Pancreas (tissue), 10 donors: ENCODE measurements at regions not wholly inside any gene's neighbourhood (a gene's known extent, or its start where the extent isn't known, plus 50 kb on each side); places are given as distances from the start of the nearest gene placed in this dataset.
A peak's percentile ranks its signal among the peaks of the same experiment; 100 is the strongest.

Experiments used
- ATAC-seq, 4 donors: fragments of 200-7000 bp; cut with Tn5 transposase; one replicate each; pipeline versions ENCODE4 v1.8.0 to v1.9.1; 2020; ENCODE audit warnings: mild to moderate bottlenecking in 4 of 4, moderate library complexity in 4 of 4
- DNase-seq, 6 donors: peaks; one replicate each; pipeline ENCODE4 v3.0.0-alpha.2; 2020
- FAIRE-seq: peaks from 2 replicates; lab custom pipeline; 2012; peaks lifted over from hg19 to GRCh38; lab: Jason Lieb, UNC
- H3K27ac ChIP-seq, 4 donors: fragments of 200-600 bp; sonication (generic); 1 replicate in 3 of 4; 2 replicates in 1 of 4; pipeline versions ENCODE4 v1.5.0 to v1.8.0; 2020
- H3K27me3 ChIP-seq, 4 donors: fragments of 200-600 bp; one replicate each; pipeline ENCODE4 v1.8.0; 2021
- H3K36me3 ChIP-seq, 3 donors: fragments of 200-600 bp; sonication (generic) in 1 of 3; one replicate each; pipeline versions ENCODE4 v1.5.0 to v1.8.0; 2020 to 2021
- H3K4me1 ChIP-seq, 3 donors: fragments of 200-600 bp; one replicate each; pipeline ENCODE4 v1.8.0; 2021
- H3K4me3 ChIP-seq, 4 donors: fragments of 200-600 bp; sonication (generic) in 2 of 4; one replicate each; pipeline versions ENCODE4 v1.5.0 to v1.8.0; 2020 to 2021
- H3K9me3 ChIP-seq, 4 donors: fragments of 200-600 bp; one replicate each; pipeline ENCODE4 v1.8.0; 2021
- CTCF ChIP-seq, 4 donors: fragments of 200-600 bp; sonication (generic) in 3 of 4; IDR thresholded peaks; one replicate each; pipeline versions ENCODE4 v1.5.0 to v1.8.0; 2021; ENCODE audit warnings: antibody characterized with exemption in 4 of 4
- WGBS, 2 donors: extraction: QIAGEN DNeasy Blood & Tissue Kit; methylation state at CpG; one replicate each; pipeline ENCODE4 v1.1.7; 2013; 5-methylcytosine and 5-hydroxymethylcytosine counted together
- intact Hi-C, 3 donors: fragments of 100-400 bp; cut with DNase I; formaldehyde crosslinking; loops; one replicate each; pipeline versions ENCODE4 v1.11.1 to v1.14.2; 2022
- donor health status: healthy with polysubstance abuse.
- donor health status: DM: no; HTN: no; CAD: no; lungs with moderate emphysema.
- donor health status: DM: no; HTN: no; CAD: no.
- donor health status: control.
- donor health status: control.
- donor health status: Bipolar disorder and iron deficiency.
- donor health status: DM: yes; HTN: yes; CAD: no.
- donor health status: DM: no; HTN: no; CAD: no.
- donor health status: DM: no; HTN: no; CAD: no.
- donor health status: DM: yes; HTN: yes; CAD: no.

DNA sequence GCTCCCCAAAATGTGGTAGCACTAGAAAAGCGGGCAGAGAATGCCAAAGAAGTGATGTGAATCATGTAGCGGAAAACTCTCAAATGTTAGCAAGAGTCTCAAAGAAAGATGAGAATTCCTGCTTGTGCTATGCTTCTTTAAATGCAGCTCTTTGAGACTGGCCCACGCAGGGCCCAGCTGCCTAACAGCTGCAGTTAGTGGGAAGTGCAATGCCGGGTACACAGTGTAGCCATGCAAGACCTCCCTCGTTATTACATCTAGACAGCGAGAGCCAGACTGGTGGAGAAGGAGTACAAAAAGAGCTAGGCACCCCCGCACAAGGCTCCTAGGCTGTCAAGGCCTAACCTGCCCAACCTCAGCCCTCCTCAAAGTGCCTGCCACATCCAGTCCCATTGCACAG lies 201.7 kb upstream of the PRDM1 start:
- ATAC-seq (peak in 1 of 4 donors; percentile 17), FAIRE-seq (no peak), DNase-seq (no peak)
- Histone ChIP-seq H3K27ac (no peak overlapping the region), H3K9me3 (no peaks in the 10 kb centered on the region), H3K27me3 (no peaks in the 10 kb centered on the region), H3K4me1 (peaks cover 0 to 14% (median 11%) of the 10 kb centered on the region in 3 donors), H3K4me3 (no peak overlapping the region), H3K36me3 (no peaks in the 10 kb centered on the region)
- TF ChIP-seq CTCF (IDR thresholded peaks at IDR 0.05) = no peak
- intact Hi-C loops = no loop called here
- WGBS, 2 donors = 89 to 96% methylated on average over 7 of the region's 7 CpGs

- Histone ChIP-seq H3K27ac (no peak overlapping the region), H3K4me3 (no peak overlapping the region), H3K9me3 (no peaks in the 10 kb centered on the region), H3K27me3 (no peaks in the 10 kb centered on the region), H3K4me1 (peaks cover 0 to 14% (median 11%) of the 10 kb centered on the region in 3 donors), H3K36me3 (no peaks in the 10 kb centered on the region)
- intact Hi-C loops = no loop called here
- ATAC-seq (peak in 1 of 4 donors; percentile 24), FAIRE-seq (no peak), DNase-seq (no peak)
- TF ChIP-seq CTCF (IDR thresholded peaks at IDR 0.05) = no peak
- WGBS, 2 donors = 83 to 91% methylated on average over 4 of the region's 4 CpGs
Measured at GRCh38 chr6:105884011-105884410, 202.1 kb upstream of the PRDM1 start.

DNA sequence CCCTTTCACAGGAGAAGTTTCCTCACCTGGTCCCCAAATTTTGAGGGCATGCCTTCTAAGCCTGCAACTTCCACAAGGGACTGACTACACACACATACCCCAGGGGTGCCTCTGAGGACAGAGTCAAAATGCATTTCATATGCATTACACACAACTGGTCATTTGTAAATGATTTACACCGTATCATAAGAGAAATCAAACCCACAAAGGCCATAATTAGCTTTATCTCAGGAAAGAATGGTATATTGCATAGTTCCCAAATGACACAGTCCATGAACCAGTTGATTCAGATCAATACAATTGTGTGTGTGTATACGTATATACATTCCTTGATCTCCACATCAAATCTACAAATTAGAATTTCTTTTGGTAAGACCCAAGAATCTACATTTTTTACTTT lies 203.3 kb upstream of the PRDM1 start:
- WGBS, 2 donors = 86 to 88% methylated on average over 2 of the region's 2 CpGs
- Histone ChIP-seq H3K4me3 (no peak overlapping the region), H3K9me3 (no peaks in the 10 kb centered on the region), H3K27me3 (no peaks in the 10 kb centered on the region), H3K27ac (no peak overlapping the region), H3K36me3 (no peaks in the 10 kb centered on the region), H3K4me1 (peaks cover 0 to 14% (median 11%) of the 10 kb centered on the region in 3 donors)
- ATAC-seq (no peak), DNase-seq (no peak), FAIRE-seq (no peak)
- TF ChIP-seq CTCF (IDR thresholded peaks at IDR 0.05) = no peak
- intact Hi-C loops = no loop called here

- Histone ChIP-seq H3K4me3 (no peak overlapping the region), H3K4me1 (peaks cover 0 to 14% (median 11%) of the 10 kb centered on the region in 3 donors), H3K9me3 (no peaks in the 10 kb centered on the region), H3K27me3 (no peaks in the 10 kb centered on the region), H3K27ac (no peak overlapping the region), H3K36me3 (no peaks in the 10 kb centered on the region)
- whole genome bisulfite sequencing, 2 donors = 72 to 79% methylated on average over 2 of the region's 2 CpGs
- ATAC-seq (no peak), DNase-seq (no peak), FAIRE-seq (no peak)
- intact Hi-C loops = no loop called here
- no peak for TF ChIP-seq CTCF (IDR thresholded peaks at IDR 0.05)
Measured at GRCh38 chr6:105882121-105882803, 203.9 kb upstream of the PRDM1 start.

DNA sequence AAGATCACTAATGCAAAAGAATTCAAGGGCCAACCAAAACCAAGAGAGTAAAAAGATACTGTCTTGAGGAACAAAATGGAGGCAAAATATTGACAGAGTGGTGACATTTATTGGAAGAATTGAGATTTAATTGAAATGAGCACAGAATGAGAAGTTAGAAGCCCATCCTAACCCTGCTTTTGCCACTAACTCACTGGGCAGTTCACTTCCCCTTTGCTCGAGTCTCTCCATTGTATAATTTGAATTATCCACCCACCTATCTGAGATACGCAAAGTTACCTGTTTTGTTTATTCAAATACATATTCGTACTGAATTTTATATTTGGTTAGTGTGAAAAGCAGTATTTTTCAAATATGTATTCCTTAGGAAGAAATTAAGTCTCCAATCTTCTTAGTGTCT lies 204.5 kb upstream of the PRDM1 start:
- Histone ChIP-seq H3K9me3 (no peaks in the 10 kb centered on the region), H3K27ac (no peak overlapping the region), H3K27me3 (no peaks in the 10 kb centered on the region), H3K4me3 (no peak overlapping the region), H3K4me1 (peaks cover 0 to 11% (median 8%) of the 10 kb centered on the region in 3 donors), H3K36me3 (no peaks in the 10 kb centered on the region)
- TF ChIP-seq CTCF (IDR thresholded peaks at IDR 0.05) = no peak
- FAIRE-seq (no peak), DNase-seq (no peak), ATAC-seq (no peak)
- WGBS, 2 donors = 77 to 81% methylated on average over 3 of the region's 3 CpGs
- intact Hi-C loops = no loop called here
